ENCODE measurements at regions not wholly inside any gene's neighbourhood (a gene's known extent, or its start where the extent isn't known, plus 50 kb on each side); places are given as distances from the start of the nearest gene placed in this dataset.

GRCh38 chr3:150265305-150265704 lies 142.8 kb upstream of the TSC22D2 start:
- TF ChIP-seq POLR2AphosphoS5 (IDR thresholded peaks at IDR 0.05; ENCODE audit: low read depth, low read length) (no peak), FOXP2 (optimal IDR thresholded peaks at IDR 0.05; ENCODE audit: borderline replicate concordance, extremely low read depth, extremely low read length, insufficient read depth) (no peak), SIN3A (IDR thresholded peaks at IDR 0.05; ENCODE audit: borderline replicate concordance, insufficient read depth, low read length) (no peak), REST (IDR thresholded peaks at IDR 0.05; ENCODE audit: insufficient read depth in 1 of 2, low read depth in 2 of 2, low read length in 2 of 2) (no peak), TAF1 (IDR thresholded peaks at IDR 0.05; ENCODE audit: borderline replicate concordance, insufficient read depth, low read length) (no peak)

- TF ChIP-seq TAF1 (IDR thresholded peaks at IDR 0.05; ENCODE audit: borderline replicate concordance, insufficient read depth, low read length) (no peak), POLR2AphosphoS5 (IDR thresholded peaks at IDR 0.05; ENCODE audit: low read depth, low read length) (no peak), SIN3A (IDR thresholded peaks at IDR 0.05; ENCODE audit: borderline replicate concordance, insufficient read depth, low read length) (no peak), REST (IDR thresholded peaks at IDR 0.05; ENCODE audit: insufficient read depth in 1 of 2, low read depth in 2 of 2, low read length in 2 of 2) (no peak), FOXP2 (optimal IDR thresholded peaks at IDR 0.05; ENCODE audit: borderline replicate concordance, extremely low read depth, extremely low read length, insufficient read depth) (no peak)
These were observed 143.4 kb upstream of the TSC22D2 start for GRCh38 chr3:150264561-150265279.

GRCh38 chr3:150261958-150262357 lies 146.1 kb upstream of the TSC22D2 start:
- TF ChIP-seq TAF1 (IDR thresholded peaks at IDR 0.05; ENCODE audit: borderline replicate concordance, insufficient read depth, low read length) (no peak), FOXP2 (optimal IDR thresholded peaks at IDR 0.05; ENCODE audit: borderline replicate concordance, extremely low read depth, extremely low read length, insufficient read depth) (no peak)

GRCh38 chr3:150261418-150261817 lies 146.7 kb upstream of the TSC22D2 start:
- no peak for TF ChIP-seq TAF1 (IDR thresholded peaks at IDR 0.05; ENCODE audit: borderline replicate concordance, insufficient read depth, low read length)
- TF ChIP-seq REST (IDR thresholded peaks at IDR 0.05; ENCODE audit: insufficient read depth in 1 of 2, low read depth in 2 of 2, low read length in 2 of 2) = no peak
- TF ChIP-seq SIN3A (IDR thresholded peaks at IDR 0.05; ENCODE audit: borderline replicate concordance, insufficient read depth, low read length) = no peak
- no peak for TF ChIP-seq POLR2AphosphoS5 (IDR thresholded peaks at IDR 0.05; ENCODE audit: low read depth, low read length)
- no peak for TF ChIP-seq FOXP2 (optimal IDR thresholded peaks at IDR 0.05; ENCODE audit: borderline replicate concordance, extremely low read depth, extremely low read length, insufficient read depth)

GRCh38 chr3:150260398-150260710 lies 147.7 kb upstream of the TSC22D2 start:
- TF ChIP-seq POLR2AphosphoS5 (IDR thresholded peaks at IDR 0.05; ENCODE audit: low read depth, low read length) (no peak), SIN3A (IDR thresholded peaks at IDR 0.05; ENCODE audit: borderline replicate concordance, insufficient read depth, low read length) (no peak), FOXP2 (optimal IDR thresholded peaks at IDR 0.05; ENCODE audit: borderline replicate concordance, extremely low read depth, extremely low read length, insufficient read depth) (no peak)

GRCh38 chr3:150259526-150260397 lies 148.3 kb upstream of the TSC22D2 start:
- TF ChIP-seq SIN3A (IDR thresholded peaks at IDR 0.05; ENCODE audit: borderline replicate concordance, insufficient read depth, low read length) (no peak), REST (IDR thresholded peaks at IDR 0.05; ENCODE audit: insufficient read depth in 1 of 2, low read depth in 2 of 2, low read length in 2 of 2) (no peak), FOXP2 (optimal IDR thresholded peaks at IDR 0.05; ENCODE audit: borderline replicate concordance, extremely low read depth, extremely low read length, insufficient read depth) (no peak), TAF1 (IDR thresholded peaks at IDR 0.05; ENCODE audit: borderline replicate concordance, insufficient read depth, low read length) (no peak), POLR2AphosphoS5 (IDR thresholded peaks at IDR 0.05; ENCODE audit: low read depth, low read length) (no peak)

Measured in PFSK-1 (cell line).